Astrocyte (in vitro differentiated cells and primary cell): ENCODE measurements at regions not wholly inside any gene's neighbourhood (a gene's known extent, or its start where the extent isn't known, plus 50 kb on each side); places are given as distances from the start of the nearest gene placed in this dataset.

Experiments used
- DNase-seq: peaks from one replicate; pipeline ENCODE4 v3.0.0-alpha.2; 2010; ENCODE audit warnings: low read depth
- FAIRE-seq: peaks from 2 replicates; lab custom pipeline; 2011; peaks lifted over from hg19 to GRCh38; lab: Jason Lieb, UNC
- H2AFZ ChIP-seq: 2 replicates; pipeline ENCODE4 v1.6.0; 2012; ENCODE audit warnings: low read depth, low read length, inconsistent platforms
- H3K27ac ChIP-seq: 2 replicates; pipeline ENCODE4 v1.5.1; 2011; ENCODE audit warnings: low read depth, low read length, inconsistent platforms
- H3K27me3 ChIP-seq: 2 replicates; pipeline ENCODE4 v1.6.0; 2011; ENCODE audit warnings: low read length, inconsistent platforms; ENCODE audit not compliant: insufficient read depth
- H3K36me3 ChIP-seq: 2 replicates; pipeline ENCODE4 v1.5.1; 2011; ENCODE audit warnings: low read length, inconsistent platforms; ENCODE audit not compliant: insufficient read depth
- H3K4me1 ChIP-seq: 2 replicates; pipeline ENCODE4 v1.5.1; 2011; ENCODE audit warnings: low read length, inconsistent platforms; ENCODE audit not compliant: insufficient read depth
- H3K4me2 ChIP-seq: 2 replicates; pipeline ENCODE4 v1.6.0; 2012; ENCODE audit warnings: low read length, inconsistent platforms
- H3K4me3 ChIP-seq: 2 replicates; pipeline ENCODE4 v1.5.1; 2011; ENCODE audit warnings: low read depth, mild to moderate bottlenecking, low read length, inconsistent platforms; ENCODE audit not compliant: insufficient read depth
- H3K79me2 ChIP-seq: 2 replicates; pipeline ENCODE4 v1.6.0; 2012; ENCODE audit warnings: mild to moderate bottlenecking, low read length, inconsistent platforms; ENCODE audit not compliant: insufficient read depth
- H3K9ac ChIP-seq: 2 replicates; pipeline ENCODE4 v1.6.0; 2012; ENCODE audit warnings: mild to moderate bottlenecking, low read length, inconsistent platforms
- H3K9me3 ChIP-seq: 2 replicates; pipeline ENCODE4 v1.5.1; 2012; ENCODE audit warnings: low read depth, mild to moderate bottlenecking, low read length, inconsistent platforms; ENCODE audit not compliant: insufficient read depth
- H4K20me1 ChIP-seq: 2 replicates; pipeline ENCODE4 v1.6.0; 2012; ENCODE audit warnings: low read length, inconsistent platforms; ENCODE audit not compliant: insufficient read depth
- H3K27ac Mint-ChIP-seq: one replicate; pipeline ENCODE4 v1.8.0; 2021; ENCODE audit warnings: mild to moderate bottlenecking, mixed read lengths; ENCODE audit not compliant: unreplicated experiment
- H3K27me3 Mint-ChIP-seq: one replicate; pipeline ENCODE4 v1.8.0; 2021; ENCODE audit warnings: low read depth, mixed read lengths; ENCODE audit not compliant: unreplicated experiment
- H3K36me3 Mint-ChIP-seq: one replicate; pipeline ENCODE4 v1.8.0; 2021; ENCODE audit warnings: low read depth, mixed read lengths; ENCODE audit not compliant: unreplicated experiment
- H3K4me1 Mint-ChIP-seq: one replicate; pipeline ENCODE4 v1.8.0; 2021; ENCODE audit warnings: low read depth, mixed read lengths; ENCODE audit not compliant: unreplicated experiment
- H3K4me3 Mint-ChIP-seq: one replicate; pipeline ENCODE4 v1.8.0; 2021; ENCODE audit warnings: mild to moderate bottlenecking, moderate library complexity, mixed read lengths; ENCODE audit not compliant: unreplicated experiment
- H3K9me3 Mint-ChIP-seq: one replicate; pipeline ENCODE4 v1.8.0; 2021; ENCODE audit warnings: mild to moderate bottlenecking, mixed read lengths; ENCODE audit not compliant: unreplicated experiment
- EZH2 ChIP-seq: IDR thresholded peaks from 2 replicates; pipeline ENCODE4 v1.6.1; 2012; ENCODE audit warnings: mild to moderate bottlenecking, low read length, inconsistent platforms; ENCODE audit not compliant: insufficient read depth
- TF ChIP-seq, protein P1 (sequence below): IDR thresholded peaks from 2 replicates; pipeline ENCODE4 v1.5.1; 2011; ENCODE audit warnings: low read depth, mild to moderate bottlenecking, inconsistent platforms, low read length, moderate library complexity; ENCODE audit not compliant: insufficient read depth

DNA sequence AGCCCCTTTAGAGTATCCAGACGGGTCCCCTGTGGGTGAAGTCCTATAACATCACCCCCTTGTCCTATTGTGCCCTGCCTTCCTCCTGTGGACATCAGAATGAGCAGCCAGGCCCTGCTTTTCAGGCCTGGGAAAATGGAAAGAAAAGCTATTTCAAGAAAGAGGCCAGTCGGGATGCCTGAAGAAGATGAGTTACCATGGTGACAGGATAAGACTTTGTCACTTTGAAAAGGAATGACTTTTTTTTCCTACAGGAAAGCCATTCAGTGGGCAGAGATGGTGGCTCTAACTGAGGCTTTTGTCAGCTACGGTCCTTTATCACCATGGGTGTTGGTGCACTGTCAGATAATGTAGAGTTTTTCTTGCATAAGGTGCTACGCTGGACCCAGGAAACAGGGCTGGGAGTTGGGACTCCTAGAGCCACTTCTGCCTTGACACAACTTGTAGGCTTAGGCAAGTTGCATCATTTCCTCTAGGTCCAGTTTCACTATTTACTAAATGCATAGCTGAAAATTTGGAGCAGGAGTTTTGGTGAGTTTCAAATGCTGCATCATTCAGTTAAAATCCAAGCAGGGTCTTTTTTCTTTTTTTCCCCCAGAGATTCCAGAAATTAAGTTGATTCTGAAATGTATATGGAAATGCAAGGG lies 179.0 kb upstream of the ADRA1D start:
- Histone ChIP-seq H3K36me3 (no peaks in the 10 kb centered on the region), H3K27me3 (no peaks in the 10 kb centered on the region), H3K79me2 (no peaks in the 10 kb centered on the region), H2AFZ (no peak overlapping the region), H3K9me3 (no peaks in the 10 kb centered on the region), H3K4me3 (no peak overlapping the region), H4K20me1 (no peaks in the 10 kb centered on the region), H3K9ac (no peak overlapping the region), H3K4me2 (no peak overlapping the region), H3K27ac (no peak overlapping the region), H3K4me1 (no peaks in the 10 kb centered on the region)
- peaks cover 22% of the 10 kb centered on the region for H3K27me3 Mint-ChIP-seq
- no peaks in the 10 kb centered on the region for H3K4me1 Mint-ChIP-seq
- TF ChIP-seq EZH2 = no peak
- TF ChIP-seq, protein P1, sequence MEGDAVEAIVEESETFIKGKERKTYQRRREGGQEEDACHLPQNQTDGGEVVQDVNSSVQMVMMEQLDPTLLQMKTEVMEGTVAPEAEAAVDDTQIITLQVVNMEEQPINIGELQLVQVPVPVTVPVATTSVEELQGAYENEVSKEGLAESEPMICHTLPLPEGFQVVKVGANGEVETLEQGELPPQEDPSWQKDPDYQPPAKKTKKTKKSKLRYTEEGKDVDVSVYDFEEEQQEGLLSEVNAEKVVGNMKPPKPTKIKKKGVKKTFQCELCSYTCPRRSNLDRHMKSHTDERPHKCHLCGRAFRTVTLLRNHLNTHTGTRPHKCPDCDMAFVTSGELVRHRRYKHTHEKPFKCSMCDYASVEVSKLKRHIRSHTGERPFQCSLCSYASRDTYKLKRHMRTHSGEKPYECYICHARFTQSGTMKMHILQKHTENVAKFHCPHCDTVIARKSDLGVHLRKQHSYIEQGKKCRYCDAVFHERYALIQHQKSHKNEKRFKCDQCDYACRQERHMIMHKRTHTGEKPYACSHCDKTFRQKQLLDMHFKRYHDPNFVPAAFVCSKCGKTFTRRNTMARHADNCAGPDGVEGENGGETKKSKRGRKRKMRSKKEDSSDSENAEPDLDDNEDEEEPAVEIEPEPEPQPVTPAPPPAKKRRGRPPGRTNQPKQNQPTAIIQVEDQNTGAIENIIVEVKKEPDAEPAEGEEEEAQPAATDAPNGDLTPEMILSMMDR = no peak
- H3K36me3 Mint-ChIP-seq = no peaks in the 10 kb centered on the region
- DNase-seq (no peak), FAIRE-seq (no peak)
- no peaks in the 10 kb centered on the region for H3K9me3 Mint-ChIP-seq
- H3K4me3 Mint-ChIP-seq = no peak overlapping the region
- no peak overlapping the region for H3K27ac Mint-ChIP-seq

DNA sequence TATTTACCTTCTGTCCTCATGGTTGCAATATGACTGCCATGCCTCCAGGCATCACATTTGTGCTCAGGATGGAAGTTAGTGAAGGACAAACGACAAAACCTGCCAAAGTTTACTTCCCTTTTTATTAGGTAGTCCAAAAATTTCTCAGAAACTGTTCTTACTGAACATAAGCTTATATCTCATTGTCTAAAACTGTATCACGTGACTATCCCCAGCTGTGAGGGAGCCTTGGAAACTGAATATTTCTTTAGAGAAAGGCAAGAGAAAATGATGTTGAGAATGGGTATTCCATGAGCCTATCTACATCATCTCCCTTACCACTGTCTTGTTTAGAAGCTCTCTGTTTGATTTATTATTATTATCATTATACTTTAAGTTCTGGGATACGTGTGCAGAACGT lies 169.1 kb upstream of the ADRA1D start:
- Mint-ChIP-seq H3K27me3 (peaks cover 12% of the 10 kb centered on the region), H3K9me3 (peaks cover 3% of the 10 kb centered on the region), H3K36me3 (no peaks in the 10 kb centered on the region), H3K4me3 (no peak overlapping the region), H3K4me1 (no peaks in the 10 kb centered on the region), H3K27ac (no peak overlapping the region)
- H3K4me1 ChIP-seq = no peaks in the 10 kb centered on the region
- H3K79me2 ChIP-seq = no peaks in the 10 kb centered on the region
- DNase-seq (no peak), FAIRE-seq (no peak)
- no peak overlapping the region for H3K4me3 ChIP-seq
- no peaks in the 10 kb centered on the region for H3K27me3 ChIP-seq
- no peaks in the 10 kb centered on the region for H4K20me1 ChIP-seq
- no peak overlapping the region for H3K9ac ChIP-seq
- H3K9me3 ChIP-seq = no peaks in the 10 kb centered on the region
- no peak overlapping the region for H3K4me2 ChIP-seq
- no peaks in the 10 kb centered on the region for H3K36me3 ChIP-seq
- no peak overlapping the region for H3K27ac ChIP-seq
- TF ChIP-seq EZH2 = no peak
- TF ChIP-seq, protein P1 = no peak
- no peak overlapping the region for H2AFZ ChIP-seq

DNA sequence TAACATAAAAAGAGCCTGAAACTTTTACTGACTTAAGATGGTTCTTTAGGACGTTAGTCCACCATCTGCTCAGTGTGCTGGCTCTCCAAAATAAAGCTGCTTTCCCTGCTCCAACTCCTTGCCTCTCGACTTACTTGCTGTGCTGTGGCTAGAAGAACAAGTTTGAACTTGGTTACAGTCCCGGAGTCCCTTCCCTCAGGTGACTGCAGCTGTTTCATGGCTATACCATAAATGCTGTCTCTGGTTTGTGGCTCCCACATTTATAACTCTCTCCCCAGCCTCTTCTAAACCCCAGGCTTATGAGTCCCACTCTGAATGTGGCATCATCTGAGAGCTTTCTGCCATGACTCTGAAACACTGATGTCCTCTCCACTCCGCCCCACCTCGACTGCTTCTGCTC lies 166.2 kb upstream of the ADRA1D start:
- peaks cover 3% of the 10 kb centered on the region for H3K9me3 Mint-ChIP-seq
- no peak overlapping the region for H3K27ac Mint-ChIP-seq
- Histone ChIP-seq H3K4me3 (no peak overlapping the region), H3K27me3 (no peaks in the 10 kb centered on the region), H3K4me2 (no peak overlapping the region), H3K36me3 (no peaks in the 10 kb centered on the region), H3K9ac (no peak overlapping the region), H3K79me2 (no peaks in the 10 kb centered on the region), H2AFZ (no peak overlapping the region), H3K9me3 (no peaks in the 10 kb centered on the region), H3K27ac (no peak overlapping the region), H3K4me1 (no peaks in the 10 kb centered on the region), H4K20me1 (no peaks in the 10 kb centered on the region)
- H3K4me1 Mint-ChIP-seq = no peaks in the 10 kb centered on the region
- FAIRE-seq (no peak), DNase-seq (no peak)
- H3K36me3 Mint-ChIP-seq = no peaks in the 10 kb centered on the region
- H3K4me3 Mint-ChIP-seq = no peak overlapping the region
- H3K27me3 Mint-ChIP-seq = peaks cover 24% of the 10 kb centered on the region
- TF ChIP-seq, protein P1 = no peak
- no peak for TF ChIP-seq EZH2
